Calu3 (cell line): ENCODE measurements at regions not wholly inside any gene's neighbourhood (a gene's known extent, or its start where the extent isn't known, plus 50 kb on each side); places are given as distances from the start of the nearest gene placed in this dataset.

ENCODE experiments used
- BruUV-seq: library from RNA; stranded (reverse); fragments of 400-500 nt; replicated peaks from 2 replicates; lab custom pipeline; 2021; lab: Mats Ljungman, UMichigan
- CTCF ChIA-PET: fragments of 300-600 bp; sonication (Branson Sonifier 250); formaldehyde crosslinking; loops from one replicate; lab custom pipeline; 2022; ENCODE audit warnings: antibody characterized with exemption; lab: Charles Lee
- DNase-seq: peaks from one replicate; pipeline ENCODE4 v3.0.0; 2022
- H3K27ac Mint-ChIP-seq: one replicate; pipeline ENCODE4 v1.8.0; 2022; ENCODE audit warnings: mixed read lengths; ENCODE audit not compliant: unreplicated experiment
- H3K27me3 Mint-ChIP-seq: one replicate; pipeline ENCODE4 v1.8.0; 2022; ENCODE audit warnings: mixed read lengths; ENCODE audit not compliant: unreplicated experiment
- H3K36me3 Mint-ChIP-seq: one replicate; pipeline ENCODE4 v1.8.0; 2022; ENCODE audit warnings: mild to moderate bottlenecking, moderate library complexity, mixed read lengths; ENCODE audit not compliant: insufficient read depth, unreplicated experiment
- H3K4me1 Mint-ChIP-seq: one replicate; pipeline ENCODE4 v1.8.0; 2022; ENCODE audit warnings: mild to moderate bottlenecking, low read depth, mixed read lengths; ENCODE audit not compliant: unreplicated experiment
- H3K4me3 Mint-ChIP-seq: one replicate; pipeline ENCODE4 v1.8.0; 2022; ENCODE audit warnings: mild to moderate bottlenecking, low read depth, moderate library complexity, mixed read lengths; ENCODE audit not compliant: unreplicated experiment
- H3K9me3 Mint-ChIP-seq: one replicate; pipeline ENCODE4 v1.8.0; 2022; ENCODE audit warnings: low read depth, mixed read lengths; ENCODE audit not compliant: unreplicated experiment
- CTCF ChIP-seq: fragments of 200-600 bp; IDR thresholded peaks from one replicate; pipeline ENCODE4 v1.8.0; 2022; ENCODE audit warnings: antibody characterized with exemption; ENCODE audit not compliant: unreplicated experiment
- intact Hi-C: fragments of 100-400 bp; cut with micrococcal nuclease; formaldehyde crosslinking; loops from one replicate; pipeline ENCODE4 v1.10.0; 2022; ENCODE audit not compliant: unreplicated experiment

GRCh38 chr9:31608881-31609280 is 775.6 kb upstream of the ACO1 start:
- H3K27ac Mint-ChIP-seq: peak overlapping the region; percentile 52

GRCh38 chr9:31612336-31613030 is 772.0 kb upstream of the ACO1 start:
- intact Hi-C loops: no loop called here
- Mint-ChIP-seq H3K4me1 (peaks cover 29% of the 10 kb centered on the region), H3K27me3 (no peaks in the 10 kb centered on the region), H3K4me3 (no peak overlapping the region), H3K36me3 (no peaks in the 10 kb centered on the region), H3K27ac (no peak overlapping the region), H3K9me3 (no peaks in the 10 kb centered on the region)
- no peak for DNase-seq
- CTCF ChIA-PET: no interaction called here
- no TSS peak for BruUV-seq
- TF ChIP-seq CTCF: no peak

More at GRCh38 chr9:31608881-31609280, 775.6 kb upstream of the ACO1 start:
- no TSS peak for BruUV-seq
- peaks cover 7% of the 10 kb centered on the region for H3K9me3 Mint-ChIP-seq
- intact Hi-C loops: no loop called here
- no peaks in the 10 kb centered on the region for H3K27me3 Mint-ChIP-seq
- no peak for DNase-seq
- CTCF ChIA-PET: interaction anchor here (0.7 to 1.2 kb wide), 3 partner anchors 11 to 572 kb away, joined by 3 to 8 read pairs (median 4); no protein-coding TSS in a partner anchor
- TF ChIP-seq CTCF: no peak
- H3K4me3 Mint-ChIP-seq: no peak overlapping the region
- no peaks in the 10 kb centered on the region for H3K36me3 Mint-ChIP-seq
- H3K4me1 Mint-ChIP-seq: peaks cover 37% of the 10 kb centered on the region

GRCh38 chr9:31615966-31616365 is 768.5 kb upstream of the ACO1 start:
- no peak for DNase-seq
- no peaks in the 10 kb centered on the region for H3K27me3 Mint-ChIP-seq
- no peak overlapping the region for H3K4me3 Mint-ChIP-seq
- no peaks in the 10 kb centered on the region for H3K9me3 Mint-ChIP-seq
- no peak for TF ChIP-seq CTCF
- intact Hi-C loops: no loop called here
- H3K27ac Mint-ChIP-seq: no peak overlapping the region
- BruUV-seq: no TSS peak
- peaks cover 23% of the 10 kb centered on the region for H3K4me1 Mint-ChIP-seq
- no peaks in the 10 kb centered on the region for H3K36me3 Mint-ChIP-seq
- CTCF ChIA-PET: no interaction called here

GRCh38 chr9:31623511-31623910 is 760.9 kb upstream of the ACO1 start:
- intact Hi-C loops: no loop called here
- Mint-ChIP-seq H3K4me1 (peaks cover 16% of the 10 kb centered on the region), H3K4me3 (no peak overlapping the region), H3K27me3 (no peaks in the 10 kb centered on the region), H3K27ac (no peak overlapping the region), H3K36me3 (no peaks in the 10 kb centered on the region), H3K9me3 (no peaks in the 10 kb centered on the region)
- no TSS peak for BruUV-seq
- DNase-seq: no peak
- no peak for TF ChIP-seq CTCF
- CTCF ChIA-PET: no interaction called here
